ENCODE measurements at regions not wholly inside any gene's neighbourhood (a gene's known extent, or its start where the extent isn't known, plus 50 kb on each side); places are given as distances from the start of the nearest gene placed in this dataset.
"Not testable (repeated sequence)": the region's sequence is repeated elsewhere in the genome, so short reads cannot be mapped to it uniquely, and the experiment has no call there.

DNA sequence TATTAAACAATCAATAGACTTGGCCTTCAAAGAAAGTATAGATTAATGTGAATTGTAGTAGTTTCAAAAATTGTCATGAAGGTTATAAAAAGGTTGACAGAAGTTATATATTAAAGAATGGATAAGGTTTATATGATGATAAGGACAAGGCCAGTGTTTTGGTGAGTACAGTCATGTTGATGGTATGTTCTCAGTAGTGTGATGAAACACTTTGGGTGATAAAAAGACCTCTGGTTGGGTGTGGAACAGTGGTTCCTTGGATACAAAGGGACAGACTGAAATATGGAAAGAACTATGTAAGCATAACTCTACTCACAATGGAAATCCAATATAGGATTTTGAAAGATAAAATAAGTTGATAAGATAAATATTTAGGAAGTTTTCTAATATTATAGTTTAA is 866.3 kb downstream of the ANKRD7 start:
- POLR2A ChIA-PET (ENCODE audit: unreplicated experiment) = no interaction called here
- Histone ChIP-seq H3K27ac (no peak overlapping the region), H3K4me1 (replicated peaks; ENCODE audit: insufficient read depth) (no peaks in the 10 kb centered on the region), H3K4me3 (no peak overlapping the region), H2AFZ (no peak overlapping the region), H3K79me2 (ENCODE audit: low read depth) (no peaks in the 10 kb centered on the region), H3K4me2 (no peak overlapping the region), H4K20me1 (ENCODE audit: insufficient read depth) (no peaks in the 10 kb centered on the region), H3F3A (ENCODE audit: insufficient read depth, low read depth) (no peaks in the 10 kb centered on the region), H3K9me2 (ENCODE audit: insufficient read depth) (no peaks in the 10 kb centered on the region), H3K9me3 (ENCODE audit: insufficient read depth, low read depth) (no peaks in the 10 kb centered on the region), H3K36me3 (ENCODE audit: low read depth) (no peaks in the 10 kb centered on the region), H3K27me3 (ENCODE audit: insufficient read depth, low read depth) (no peaks in the 10 kb centered on the region)
- CTCF ChIA-PET = no interaction called here
- DNase-seq = no peak
- TF ChIP-seq EZH2 (IDR thresholded peaks at IDR 0.05; ENCODE audit: low read depth) = no peak
- TF ChIP-seq, protein P1, sequence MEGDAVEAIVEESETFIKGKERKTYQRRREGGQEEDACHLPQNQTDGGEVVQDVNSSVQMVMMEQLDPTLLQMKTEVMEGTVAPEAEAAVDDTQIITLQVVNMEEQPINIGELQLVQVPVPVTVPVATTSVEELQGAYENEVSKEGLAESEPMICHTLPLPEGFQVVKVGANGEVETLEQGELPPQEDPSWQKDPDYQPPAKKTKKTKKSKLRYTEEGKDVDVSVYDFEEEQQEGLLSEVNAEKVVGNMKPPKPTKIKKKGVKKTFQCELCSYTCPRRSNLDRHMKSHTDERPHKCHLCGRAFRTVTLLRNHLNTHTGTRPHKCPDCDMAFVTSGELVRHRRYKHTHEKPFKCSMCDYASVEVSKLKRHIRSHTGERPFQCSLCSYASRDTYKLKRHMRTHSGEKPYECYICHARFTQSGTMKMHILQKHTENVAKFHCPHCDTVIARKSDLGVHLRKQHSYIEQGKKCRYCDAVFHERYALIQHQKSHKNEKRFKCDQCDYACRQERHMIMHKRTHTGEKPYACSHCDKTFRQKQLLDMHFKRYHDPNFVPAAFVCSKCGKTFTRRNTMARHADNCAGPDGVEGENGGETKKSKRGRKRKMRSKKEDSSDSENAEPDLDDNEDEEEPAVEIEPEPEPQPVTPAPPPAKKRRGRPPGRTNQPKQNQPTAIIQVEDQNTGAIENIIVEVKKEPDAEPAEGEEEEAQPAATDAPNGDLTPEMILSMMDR (conservative IDR thresholded peaks at IDR 0.05) = no peak
- intact Hi-C loops (cut with micrococcal nuclease; ENCODE audit: unreplicated experiment) = no loop called here
- BruUV-seq (replicated peaks) = no TSS peak

DNA sequence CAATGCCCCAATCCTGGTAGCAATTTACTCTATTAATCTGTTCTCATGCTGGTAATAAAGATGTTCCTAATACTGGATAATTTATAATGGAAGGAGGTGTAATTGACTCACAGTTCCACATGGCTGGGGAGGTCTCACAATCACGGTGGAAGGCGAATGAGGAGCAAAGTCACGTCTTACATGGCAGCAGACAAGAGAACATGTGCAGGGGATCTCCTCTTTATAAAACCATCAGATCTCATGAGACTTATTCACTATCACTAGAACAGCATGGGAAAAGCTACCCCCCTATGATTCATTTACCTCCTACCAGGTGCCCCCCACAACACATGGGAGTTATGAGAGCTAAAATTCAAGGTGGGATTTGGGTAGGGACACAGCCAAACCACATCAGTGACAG is 872.2 kb downstream of the ANKRD7 start:
- CTCF ChIA-PET = no interaction called here
- intact Hi-C loops (cut with micrococcal nuclease; ENCODE audit: unreplicated experiment) = no loop called here
- no peaks in the 10 kb centered on the region for H3K36me3 ChIP-seq (ENCODE audit: low read depth)

DNA sequence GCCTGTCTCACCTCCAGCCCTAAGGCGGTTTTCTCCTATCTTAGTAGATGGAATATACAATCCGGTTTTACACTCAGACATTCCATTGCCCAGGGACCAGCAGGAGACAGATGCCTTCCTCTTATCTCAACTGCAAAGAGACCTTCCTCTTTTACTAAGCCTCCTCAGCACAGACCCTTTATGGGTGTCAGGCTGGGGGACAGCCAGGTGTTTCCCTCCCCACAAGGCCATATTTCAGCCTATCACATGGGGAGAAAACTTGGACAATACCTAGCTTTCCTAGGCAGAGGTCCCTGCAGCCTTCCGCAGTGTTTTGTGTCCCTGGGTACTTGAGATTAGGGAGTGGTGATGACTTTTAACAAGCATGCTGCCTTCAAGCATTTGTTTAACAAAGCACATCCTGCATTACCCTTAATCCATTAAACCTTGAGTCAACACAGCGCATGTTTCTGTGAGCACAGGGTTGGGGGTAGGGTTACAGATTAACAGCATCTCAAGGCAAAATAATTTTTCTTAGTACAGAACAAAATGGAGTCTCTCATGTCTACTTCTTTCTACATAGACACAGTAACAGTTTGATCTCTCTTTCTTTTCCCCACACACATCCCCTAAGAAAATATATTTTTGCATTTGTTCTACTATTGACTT is 876.2 kb downstream of the ANKRD7 start:
- POLR2A ChIA-PET (ENCODE audit: unreplicated experiment); DNase-seq; BruUV-seq (replicated peaks): not testable (repeated sequence)

More for the DNA sequence above, 872.2 kb downstream of the ANKRD7 start:
- Histone ChIP-seq H3K9me3 (ENCODE audit: insufficient read depth, low read depth) (no peaks in the 10 kb centered on the region), H3K4me3 (no peak overlapping the region), H3K27me3 (ENCODE audit: insufficient read depth, low read depth) (no peaks in the 10 kb centered on the region), H2AFZ (no peak overlapping the region), H3F3A (ENCODE audit: insufficient read depth, low read depth) (no peaks in the 10 kb centered on the region), H4K20me1 (ENCODE audit: insufficient read depth) (no peaks in the 10 kb centered on the region), H3K9me2 (ENCODE audit: insufficient read depth) (no peaks in the 10 kb centered on the region), H3K79me2 (ENCODE audit: low read depth) (no peaks in the 10 kb centered on the region), H3K4me1 (replicated peaks; ENCODE audit: insufficient read depth) (no peaks in the 10 kb centered on the region), H3K4me2 (no peak overlapping the region), H3K27ac (no peak overlapping the region)
- no peak for DNase-seq
- no TSS peak for BruUV-seq (replicated peaks)
- POLR2A ChIA-PET (ENCODE audit: unreplicated experiment) = no interaction called here
- TF ChIP-seq, protein P1 (conservative IDR thresholded peaks at IDR 0.05) = no peak
- no peak for TF ChIP-seq EZH2 (IDR thresholded peaks at IDR 0.05; ENCODE audit: low read depth)

DNA sequence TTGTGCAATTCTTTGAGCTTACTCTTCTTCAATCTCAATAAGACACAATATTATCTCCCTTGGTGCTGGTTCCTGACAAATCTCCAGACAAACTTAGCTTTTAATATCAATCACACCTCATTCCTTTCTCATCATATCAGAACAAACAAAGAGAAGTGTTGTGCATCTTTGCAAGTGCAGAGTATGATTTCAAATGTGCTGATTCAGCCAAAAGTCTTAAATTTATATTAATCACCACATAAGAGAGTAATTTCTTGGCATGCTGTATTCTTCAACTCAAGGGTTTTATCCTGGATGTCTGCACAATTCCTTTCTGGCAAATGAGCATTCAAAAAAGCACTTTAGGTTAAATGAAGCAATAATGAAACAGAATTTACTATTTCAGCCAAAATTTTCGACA is 877.8 kb downstream of the ANKRD7 start:
- H3K4me1 ChIP-seq (replicated peaks; ENCODE audit: insufficient read depth) = no peaks in the 10 kb centered on the region
- no peak overlapping the region for H2AFZ ChIP-seq
- H4K20me1 ChIP-seq (ENCODE audit: insufficient read depth) = no peaks in the 10 kb centered on the region
- DNase-seq = no peak
- no peaks in the 10 kb centered on the region for H3K79me2 ChIP-seq (ENCODE audit: low read depth)
- intact Hi-C loops (cut with micrococcal nuclease; ENCODE audit: unreplicated experiment) = no loop called here
- no peaks in the 10 kb centered on the region for H3K9me3 ChIP-seq (ENCODE audit: insufficient read depth, low read depth)
- no peaks in the 10 kb centered on the region for H3K36me3 ChIP-seq (ENCODE audit: low read depth)
- no TSS peak for BruUV-seq (replicated peaks)
- no peak overlapping the region for H3K27ac ChIP-seq
- ChIA-PET POLR2A (ENCODE audit: unreplicated experiment) (no interaction called here), CTCF (no interaction called here)
- H3K27me3 ChIP-seq (ENCODE audit: insufficient read depth, low read depth) = no peaks in the 10 kb centered on the region
- TF ChIP-seq, protein P1 (conservative IDR thresholded peaks at IDR 0.05) = no peak
- no peak for TF ChIP-seq EZH2 (IDR thresholded peaks at IDR 0.05; ENCODE audit: low read depth)
- no peaks in the 10 kb centered on the region for H3F3A ChIP-seq (ENCODE audit: insufficient read depth, low read depth)
- no peaks in the 10 kb centered on the region for H3K9me2 ChIP-seq (ENCODE audit: insufficient read depth)
- H3K4me2 ChIP-seq = no peak overlapping the region
- H3K4me3 ChIP-seq = no peak overlapping the region

More for the DNA sequence above, 876.2 kb downstream of the ANKRD7 start:
- CTCF ChIA-PET; H2AFZ ChIP-seq; H3K9me3 ChIP-seq (ENCODE audit: insufficient read depth, low read depth); H4K20me1 ChIP-seq (ENCODE audit: insufficient read depth); H3K4me3 ChIP-seq; H3K27ac ChIP-seq; intact Hi-C loops (cut with micrococcal nuclease; ENCODE audit: unreplicated experiment); H3F3A ChIP-seq (ENCODE audit: insufficient read depth, low read depth); H3K9me2 ChIP-seq (ENCODE audit: insufficient read depth); H3K4me2 ChIP-seq; H3K4me1 ChIP-seq (replicated peaks; ENCODE audit: insufficient read depth); H3K36me3 ChIP-seq (ENCODE audit: low read depth); H3K79me2 ChIP-seq (ENCODE audit: low read depth); H3K27me3 ChIP-seq (ENCODE audit: insufficient read depth, low read depth): not testable (repeated sequence)
